ENCODE measurements at regions not wholly inside any gene's neighbourhood (a gene's known extent, or its start where the extent isn't known, plus 50 kb on each side); places are given as distances from the start of the nearest gene placed in this dataset.

GRCh38 chr9:7382304-7382703 is 417.3 kb downstream of the DMAC1 start:
- TF ChIP-seq CTCF (conservative IDR thresholded peaks at IDR 0.05; ENCODE audit: low read length) (no peak), EZH2phosphoT487 (IDR thresholded peaks at IDR 0.05; ENCODE audit: borderline replicate concordance) (no peak)

Data from Loucy (cell line).